ENCODE measurements at regions not wholly inside any gene's neighbourhood (a gene's known extent, or its start where the extent isn't known, plus 50 kb on each side); places are given as distances from the start of the nearest gene placed in this dataset.

DNA sequence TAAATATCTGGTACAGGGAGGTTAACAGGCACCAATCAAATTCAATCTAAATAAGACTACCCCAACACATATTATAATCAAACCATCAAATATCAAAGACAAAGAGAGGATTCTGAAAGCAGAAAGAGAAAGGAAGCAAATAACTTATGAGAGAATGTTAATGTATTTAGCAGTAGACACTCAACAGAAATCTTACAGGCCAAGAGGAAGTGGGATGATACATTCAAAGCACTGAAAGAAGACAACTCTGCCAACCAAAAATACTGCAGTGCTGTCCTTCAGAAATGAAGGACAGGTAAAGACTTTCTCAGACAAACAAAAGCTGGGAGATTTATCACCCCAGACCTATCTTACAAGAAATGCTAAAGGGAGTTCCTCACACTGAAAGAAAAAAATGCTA is 95.9 kb upstream of the PTHLH start:
- no peaks in the 10 kb centered on the region for H3K36me3 ChIP-seq
- no peak overlapping the region for H3K4me3 ChIP-seq
- no peak for DNase-seq (ENCODE audit: low spot score in 2 of 2)
- H3K4me1 ChIP-seq: no peaks in the 10 kb centered on the region
- no peaks in the 10 kb centered on the region for H3K27me3 ChIP-seq
- H3K27ac ChIP-seq: no peak overlapping the region
- TF ChIP-seq CTCF (IDR thresholded peaks at IDR 0.05) (no peak), POLR2A (IDR thresholded peaks at IDR 0.05) (no peak), POLR2AphosphoS5 (IDR thresholded peaks at IDR 0.05) (no peak)
- peaks cover 0 to 5% of the 10 kb centered on the region in 2 donors for H3K9me3 ChIP-seq
- intact Hi-C loops (cut with DNase I; ENCODE audit: low total_unique reads): no loop called here

GRCh38 chr12:28079539-28079938 is 107.0 kb upstream of the PTHLH start:
- H3K27me3 ChIP-seq: no peaks in the 10 kb centered on the region
- no peak for TF ChIP-seq POLR2AphosphoS5 (IDR thresholded peaks at IDR 0.05)
- no peak for TF ChIP-seq POLR2A (IDR thresholded peaks at IDR 0.05)
- TF ChIP-seq CTCF (IDR thresholded peaks at IDR 0.05): no peak
- H3K4me3 ChIP-seq: no peak overlapping the region
- no peak for DNase-seq (ENCODE audit: low spot score in 2 of 2)
- intact Hi-C loops (cut with DNase I; ENCODE audit: low total_unique reads): no loop called here
- peaks cover 0 to 4% of the 10 kb centered on the region in 2 donors for H3K9me3 ChIP-seq
- no peaks in the 10 kb centered on the region for H3K4me1 ChIP-seq
- no peaks in the 10 kb centered on the region for H3K36me3 ChIP-seq
- H3K27ac ChIP-seq: no peak overlapping the region

- no peak overlapping the region for H3K4me3 ChIP-seq
- no peaks in the 10 kb centered on the region for H3K27me3 ChIP-seq
- intact Hi-C loops (cut with DNase I; ENCODE audit: low total_unique reads): no loop called here
These were observed 108.2 kb upstream of the CCDC91 start for GRCh38 chr12:28082096-28082495.

DNA sequence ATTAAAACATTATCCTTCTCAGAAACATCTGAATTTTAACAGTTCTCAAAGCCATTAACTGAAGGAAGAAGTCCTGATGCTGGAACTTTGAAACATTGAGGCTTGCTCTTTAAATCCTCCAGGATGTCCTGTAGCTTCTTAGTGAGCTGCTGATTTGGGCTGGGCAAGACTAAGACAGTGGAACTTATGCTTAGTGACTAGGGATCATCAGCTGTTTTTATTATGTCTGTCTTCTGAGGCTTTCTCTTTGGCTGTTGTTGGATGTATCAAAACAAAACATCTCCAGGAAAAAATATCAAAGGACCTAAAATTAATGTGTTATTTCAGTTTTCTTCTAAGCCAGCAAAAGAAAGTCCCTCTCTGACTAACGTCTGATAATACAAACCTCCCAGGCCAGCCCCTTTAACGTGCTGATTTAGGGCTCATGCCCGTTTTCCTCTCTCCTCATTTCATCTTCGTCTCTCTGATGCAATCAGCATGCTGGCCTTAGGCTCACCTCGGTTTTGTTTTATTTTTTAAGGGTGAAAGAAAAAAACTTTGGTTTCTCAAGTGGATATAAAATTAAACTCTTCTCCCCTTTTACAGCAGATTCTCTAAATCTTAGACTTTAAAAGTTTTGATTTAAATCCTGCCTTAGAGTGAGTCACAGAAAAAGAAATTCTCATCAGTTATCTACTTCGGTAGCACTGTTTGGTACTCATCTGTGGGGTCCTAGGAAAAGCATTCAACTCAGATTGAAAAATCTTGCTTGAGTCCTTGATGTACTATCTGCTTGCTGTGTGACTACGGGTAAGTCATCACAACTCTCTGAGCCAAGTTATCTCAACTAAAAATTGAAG is 106.2 kb upstream of the CCDC91 start:
- no peak overlapping the region for H3K4me3 ChIP-seq
- intact Hi-C loops (cut with DNase I; ENCODE audit: low total_unique reads): no loop called here
- H3K27me3 ChIP-seq: no peaks in the 10 kb centered on the region
- no peaks in the 10 kb centered on the region for H3K36me3 ChIP-seq
- no peaks in the 10 kb centered on the region for H3K4me1 ChIP-seq
- DNase-seq (ENCODE audit: low spot score in 2 of 2): no peak
- no peak for TF ChIP-seq CTCF (IDR thresholded peaks at IDR 0.05)
- TF ChIP-seq POLR2A (IDR thresholded peaks at IDR 0.05): no peak
- TF ChIP-seq POLR2AphosphoS5 (IDR thresholded peaks at IDR 0.05): no peak
- H3K27ac ChIP-seq: no peak overlapping the region
- no peaks in the 10 kb centered on the region for H3K9me3 ChIP-seq

More at GRCh38 chr12:28082096-28082495, 108.2 kb upstream of the CCDC91 start:
- Histone ChIP-seq H3K9me3 (no peaks in the 10 kb centered on the region), H3K36me3 (no peaks in the 10 kb centered on the region), H3K27ac (no peak overlapping the region), H3K4me1 (no peaks in the 10 kb centered on the region)
- no peak for DNase-seq (ENCODE audit: low spot score in 2 of 2)
- TF ChIP-seq POLR2AphosphoS5 (IDR thresholded peaks at IDR 0.05): no peak
- no peak for TF ChIP-seq CTCF (IDR thresholded peaks at IDR 0.05)
- TF ChIP-seq POLR2A (IDR thresholded peaks at IDR 0.05): no peak

DNA sequence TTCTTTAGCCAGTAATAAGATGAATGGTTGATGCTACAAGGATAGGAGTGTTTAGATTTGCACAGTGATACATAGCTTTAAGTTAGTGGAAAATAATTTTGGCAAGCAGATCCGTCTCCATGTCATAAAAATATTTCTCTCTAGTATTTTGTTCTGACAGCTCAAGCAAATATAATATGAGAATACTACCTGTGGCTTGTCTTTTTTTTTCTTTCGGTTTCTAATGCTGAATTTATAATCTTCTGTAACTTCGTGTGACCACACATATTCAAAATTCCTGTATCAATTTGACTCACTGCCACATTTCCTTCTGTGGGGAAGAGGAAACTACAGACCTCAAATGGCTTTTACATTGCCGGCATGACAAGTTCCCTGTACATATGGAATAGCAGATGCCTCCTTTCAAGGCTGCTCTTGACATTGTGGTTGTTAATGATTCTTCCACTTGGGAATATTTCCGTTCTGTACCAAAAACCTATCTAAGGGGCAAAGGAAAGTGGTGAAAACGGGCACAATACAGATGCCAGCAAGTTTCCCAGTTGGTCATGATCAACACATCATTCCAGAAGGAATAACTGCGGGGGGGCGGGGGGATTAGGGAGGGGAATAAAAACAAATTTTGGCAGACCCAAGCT is 103.6 kb upstream of the CCDC91 start:
- Histone ChIP-seq H3K4me3 (no peak overlapping the region), H3K27me3 (no peaks in the 10 kb centered on the region), H3K27ac (no peak overlapping the region), H3K9me3 (no peaks in the 10 kb centered on the region), H3K4me1 (no peaks in the 10 kb centered on the region), H3K36me3 (no peaks in the 10 kb centered on the region)
- DNase-seq (ENCODE audit: low spot score in 2 of 2): no peak
- TF ChIP-seq POLR2A (IDR thresholded peaks at IDR 0.05) (no peak), CTCF (IDR thresholded peaks at IDR 0.05) (no peak), POLR2AphosphoS5 (IDR thresholded peaks at IDR 0.05) (no peak)
- intact Hi-C loops (cut with DNase I; ENCODE audit: low total_unique reads): no loop called here
